Liver (tissue), 8 donors: ENCODE measurements at regions not wholly inside any gene's neighbourhood (a gene's known extent, or its start where the extent isn't known, plus 50 kb on each side); places are given as distances from the start of the nearest gene placed in this dataset.

Experiments
- DNase-seq: peaks from one replicate; pipeline ENCODE4 v3.0.0-alpha.2; 2017; ENCODE audit warnings: low spot score
- H3K27ac ChIP-seq, 2 donors: one replicate each; pipeline ENCODE4 v1.7.0; 2013; ENCODE audit warnings: inconsistent platforms in 2 of 2, low read length in 2 of 2, control low read depth in 1 of 2, low read depth in 1 of 2, mild to moderate bottlenecking in 1 of 2
- H3K27me3 ChIP-seq, 4 donors: one replicate each; pipeline versions ENCODE4 v1.6.1 to v1.7.0; 2013; ENCODE audit warnings: low read length in 3 of 4, inconsistent platforms in 1 of 4, mild to moderate bottlenecking in 1 of 4, moderate library complexity in 1 of 4; ENCODE audit not compliant: control insufficient read depth in 4 of 4, insufficient read depth in 4 of 4
- H3K36me3 ChIP-seq, 4 donors: one replicate each; pipeline versions ENCODE4 v1.6.1 to v1.7.0; 2013; ENCODE audit warnings: low read length in 3 of 4, mild to moderate bottlenecking in 3 of 4, low read depth in 1 of 4, moderate library complexity in 1 of 4; ENCODE audit not compliant: control insufficient read depth in 4 of 4, insufficient read depth in 3 of 4
- H3K4me1 ChIP-seq, 4 donors: one replicate each; pipeline versions ENCODE4 v1.6.1 to v1.7.0; 2013; ENCODE audit warnings: low read length in 3 of 4, mild to moderate bottlenecking in 3 of 4, moderate library complexity in 1 of 4; ENCODE audit not compliant: control insufficient read depth in 4 of 4, insufficient read depth in 4 of 4
- H3K4me3 ChIP-seq, 3 donors: one replicate each; pipeline versions ENCODE4 v1.6.1 to v1.7.0; 2013; ENCODE audit warnings: low read length in 3 of 3, control low read depth in 1 of 3, low read depth in 1 of 3, mild to moderate bottlenecking in 1 of 3
- H3K9ac ChIP-seq, 2 donors: one replicate each; pipeline ENCODE4 v1.7.0; 2013; ENCODE audit warnings: low read length in 2 of 2, mild to moderate bottlenecking in 2 of 2, moderate library complexity in 2 of 2, control low read depth in 1 of 2, low read depth in 1 of 2
- H3K9me3 ChIP-seq, 4 donors: one replicate each; pipeline versions ENCODE4 v1.6.1 to v1.7.0; 2013; ENCODE audit warnings: low read length in 3 of 4; ENCODE audit not compliant: control insufficient read depth in 4 of 4
- ATF3 ChIP-seq: IDR thresholded peaks from 2 replicates; pipeline ENCODE4 v1.6.1; 2016; ENCODE audit warnings: antibody characterized with exemption
- CTCF ChIP-seq: fragments of 150-350 bp; IDR thresholded peaks from 2 replicates; pipeline ENCODE4 v1.5.1; 2017; ENCODE audit warnings: improper control_type of control experiment, low read depth, low read length; ENCODE audit not compliant: missing input control
- EGR1 ChIP-seq, 2 donors: IDR thresholded peaks; 2 replicates each; pipeline ENCODE4 v1.6.1; 2016 to 2018; ENCODE audit warnings: antibody characterized with exemption in 2 of 2, low read depth in 2 of 2
- FOXA1 ChIP-seq: IDR thresholded peaks from 2 replicates; pipeline ENCODE4 v1.6.1; 2016; ENCODE audit warnings: antibody characterized with exemption
- FOXA2 ChIP-seq: IDR thresholded peaks from 2 replicates; pipeline ENCODE4 v1.6.1; 2016; ENCODE audit warnings: antibody characterized with exemption
- GABPA ChIP-seq, 2 donors: IDR thresholded peaks in 1 of 2; conservative IDR thresholded peaks in 1 of 2; 2 replicates each; pipeline ENCODE4 v1.6.1; 2016; ENCODE audit warnings: antibody characterized with exemption in 2 of 2, mild to moderate bottlenecking in 1 of 2, moderate library complexity in 1 of 2
- HNF4A ChIP-seq, 2 donors: conservative IDR thresholded peaks; 2 replicates each; pipeline ENCODE4 v1.6.1; 2016; ENCODE audit warnings: antibody characterized with exemption in 2 of 2, mild to moderate bottlenecking in 2 of 2
- HNF4G ChIP-seq: IDR thresholded peaks from 2 replicates; pipeline ENCODE4 v1.6.1; 2016; ENCODE audit warnings: antibody characterized with exemption
- JUND ChIP-seq, 2 donors: IDR thresholded peaks; 2 replicates each; pipeline ENCODE4 v1.6.1; 2016; ENCODE audit warnings: antibody characterized with exemption in 2 of 2
- MAX ChIP-seq: IDR thresholded peaks from 2 replicates; pipeline ENCODE4 v1.6.1; 2016; ENCODE audit warnings: antibody characterized with exemption
- NR2F2 ChIP-seq: IDR thresholded peaks from 2 replicates; pipeline ENCODE4 v1.6.1; 2016; ENCODE audit warnings: antibody characterized with exemption
- RAD21 ChIP-seq, 2 donors: IDR thresholded peaks; 2 replicates each; pipeline ENCODE4 v1.6.1; 2016; ENCODE audit warnings: antibody characterized with exemption in 2 of 2, mild to moderate bottlenecking in 2 of 2
- RXRA ChIP-seq, 2 donors: IDR thresholded peaks; 2 replicates each; pipeline ENCODE4 v1.6.1; 2017 to 2018; ENCODE audit warnings: antibody characterized with exemption in 2 of 2, mild to moderate bottlenecking in 1 of 2
- SP1 ChIP-seq: IDR thresholded peaks from 2 replicates; pipeline ENCODE4 v1.6.1; 2018; ENCODE audit warnings: antibody characterized with exemption, mild to moderate bottlenecking
- TAF1 ChIP-seq: conservative IDR thresholded peaks from 2 replicates; pipeline ENCODE4 v1.6.1; 2016; ENCODE audit warnings: antibody characterized with exemption, mild to moderate bottlenecking
- YY1 ChIP-seq: IDR thresholded peaks from 2 replicates; pipeline ENCODE4 v1.6.1; 2016; ENCODE audit warnings: antibody characterized with exemption, mild to moderate bottlenecking
- whole genome bisulfite sequencing: extraction: QIAGEN DNeasy Blood & Tissue Kit; methylation state at CpG from one replicate; pipeline ENCODE4 v1.1.7; 2013; 5-methylcytosine and 5-hydroxymethylcytosine counted together
- TF ChIP-seq, protein P1 (sequence below): IDR thresholded peaks from 2 replicates; pipeline ENCODE4 v1.6.1; 2016; ENCODE audit warnings: antibody characterized with exemption, mild to moderate bottlenecking
- TF ChIP-seq, protein P2 (sequence below): IDR thresholded peaks from 2 replicates; pipeline ENCODE4 v1.6.1; 2016; ENCODE audit warnings: antibody characterized with exemption
- donor health status: healthy.
- donor health status: healthy.
- donor health status: healthy.
- donor health status: healthy.
- donor health status: healthy.

DNA sequence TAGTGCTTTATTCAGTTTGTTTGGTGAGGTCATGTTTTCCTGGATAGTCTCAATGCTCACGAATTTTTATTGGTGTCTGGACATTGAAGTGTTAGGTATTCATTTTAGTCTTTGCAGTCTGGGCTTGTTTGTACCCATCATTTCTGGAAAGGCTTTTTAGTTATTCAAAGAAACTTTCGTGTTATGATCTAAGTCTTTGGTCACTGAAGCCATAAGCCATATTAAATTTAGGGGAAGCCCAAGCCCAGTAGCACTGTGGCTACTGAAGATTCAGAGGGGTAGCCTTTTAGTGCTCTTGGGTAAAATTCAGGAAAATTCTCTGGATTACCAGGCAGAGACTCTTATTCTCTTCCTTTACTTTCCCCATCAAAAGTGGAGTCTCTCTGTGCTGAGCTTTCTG, 56.2 kb upstream of the PEX5L start:
- Histone ChIP-seq H3K4me3 (no peak overlapping the region), H3K27me3 (peaks cover 0 to 2% (median 0%) of the 10 kb centered on the region in 4 donors), H3K36me3 (no peaks in the 10 kb centered on the region), H3K4me1 (no peaks in the 10 kb centered on the region), H3K9ac (no peak overlapping the region), H3K9me3 (no peaks in the 10 kb centered on the region), H3K27ac (no peak overlapping the region)
- no peak for DNase-seq
- TF ChIP-seq RXRA (IDR thresholded peaks at IDR 0.05) (no peak), SP1 (no peak), RAD21 (IDR thresholded peaks at IDR 0.05) (no peak), GABPA (IDR thresholded peaks at IDR 0.05 in 1 of 2, conservative IDR thresholded peaks at IDR 0.05 in 1 of 2) (no peak), TAF1 (no peak), FOXA1 (no peak), MAX (no peak), JUND (IDR thresholded peaks at IDR 0.05) (no peak), FOXA2 (no peak), YY1 (no peak), EGR1 (IDR thresholded peaks at IDR 0.05; ENCODE audit: low read depth in 2 of 2) (no peak), CTCF (no peak), ATF3 (no peak), HNF4G (no peak)
- TF ChIP-seq, protein P1, sequence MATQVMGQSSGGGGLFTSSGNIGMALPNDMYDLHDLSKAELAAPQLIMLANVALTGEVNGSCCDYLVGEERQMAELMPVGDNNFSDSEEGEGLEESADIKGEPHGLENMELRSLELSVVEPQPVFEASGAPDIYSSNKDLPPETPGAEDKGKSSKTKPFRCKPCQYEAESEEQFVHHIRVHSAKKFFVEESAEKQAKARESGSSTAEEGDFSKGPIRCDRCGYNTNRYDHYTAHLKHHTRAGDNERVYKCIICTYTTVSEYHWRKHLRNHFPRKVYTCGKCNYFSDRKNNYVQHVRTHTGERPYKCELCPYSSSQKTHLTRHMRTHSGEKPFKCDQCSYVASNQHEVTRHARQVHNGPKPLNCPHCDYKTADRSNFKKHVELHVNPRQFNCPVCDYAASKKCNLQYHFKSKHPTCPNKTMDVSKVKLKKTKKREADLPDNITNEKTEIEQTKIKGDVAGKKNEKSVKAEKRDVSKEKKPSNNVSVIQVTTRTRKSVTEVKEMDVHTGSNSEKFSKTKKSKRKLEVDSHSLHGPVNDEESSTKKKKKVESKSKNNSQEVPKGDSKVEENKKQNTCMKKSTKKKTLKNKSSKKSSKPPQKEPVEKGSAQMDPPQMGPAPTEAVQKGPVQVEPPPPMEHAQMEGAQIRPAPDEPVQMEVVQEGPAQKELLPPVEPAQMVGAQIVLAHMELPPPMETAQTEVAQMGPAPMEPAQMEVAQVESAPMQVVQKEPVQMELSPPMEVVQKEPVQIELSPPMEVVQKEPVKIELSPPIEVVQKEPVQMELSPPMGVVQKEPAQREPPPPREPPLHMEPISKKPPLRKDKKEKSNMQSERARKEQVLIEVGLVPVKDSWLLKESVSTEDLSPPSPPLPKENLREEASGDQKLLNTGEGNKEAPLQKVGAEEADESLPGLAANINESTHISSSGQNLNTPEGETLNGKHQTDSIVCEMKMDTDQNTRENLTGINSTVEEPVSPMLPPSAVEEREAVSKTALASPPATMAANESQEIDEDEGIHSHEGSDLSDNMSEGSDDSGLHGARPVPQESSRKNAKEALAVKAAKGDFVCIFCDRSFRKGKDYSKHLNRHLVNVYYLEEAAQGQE: no peak
- 38% methylated on average over 2 of the region's 2 CpGs for WGBS

DNA sequence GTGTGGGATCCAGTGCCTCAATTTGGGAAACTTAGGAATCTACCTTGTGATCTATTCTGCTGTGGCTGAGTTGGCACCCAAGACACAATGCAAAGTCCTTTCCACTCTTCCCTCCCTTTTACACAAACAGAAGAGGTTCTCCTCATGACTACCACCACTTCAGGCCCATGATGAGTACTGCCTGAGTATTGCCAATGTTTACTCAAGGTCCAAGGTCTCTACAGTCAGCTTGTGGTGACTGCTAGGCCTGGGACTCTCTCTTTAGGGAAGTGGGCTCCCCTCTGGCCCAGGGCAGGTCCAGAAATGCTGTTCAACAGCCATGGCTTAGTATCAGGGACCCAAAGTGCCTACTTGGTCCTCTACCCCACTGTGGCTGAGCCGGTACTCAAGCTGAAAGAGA, 56.8 kb upstream of the PEX5L start:
- Histone ChIP-seq H3K4me3 (no peak overlapping the region), H3K27me3 (peaks cover 0 to 2% (median 0%) of the 10 kb centered on the region in 4 donors), H3K27ac (no peak overlapping the region), H3K4me1 (no peaks in the 10 kb centered on the region), H3K36me3 (no peaks in the 10 kb centered on the region), H3K9ac (no peak overlapping the region), H3K9me3 (no peaks in the 10 kb centered on the region)
- WGBS: 86% methylated on average over 1 of the region's 1 CpG
- no peak for DNase-seq
- TF ChIP-seq FOXA2 (no peak), ATF3 (no peak), TAF1 (no peak), RAD21 (IDR thresholded peaks at IDR 0.05) (no peak), EGR1 (IDR thresholded peaks at IDR 0.05; ENCODE audit: low read depth in 2 of 2) (no peak), SP1 (no peak), RXRA (IDR thresholded peaks at IDR 0.05) (no peak), NR2F2 (no peak), CTCF (no peak), GABPA (IDR thresholded peaks at IDR 0.05 in 1 of 2, conservative IDR thresholded peaks at IDR 0.05 in 1 of 2) (no peak), HNF4A (conservative IDR thresholded peaks at IDR 0.05) (no peak)
- TF ChIP-seq, protein P1: no peak
- TF ChIP-seq, protein P2, sequence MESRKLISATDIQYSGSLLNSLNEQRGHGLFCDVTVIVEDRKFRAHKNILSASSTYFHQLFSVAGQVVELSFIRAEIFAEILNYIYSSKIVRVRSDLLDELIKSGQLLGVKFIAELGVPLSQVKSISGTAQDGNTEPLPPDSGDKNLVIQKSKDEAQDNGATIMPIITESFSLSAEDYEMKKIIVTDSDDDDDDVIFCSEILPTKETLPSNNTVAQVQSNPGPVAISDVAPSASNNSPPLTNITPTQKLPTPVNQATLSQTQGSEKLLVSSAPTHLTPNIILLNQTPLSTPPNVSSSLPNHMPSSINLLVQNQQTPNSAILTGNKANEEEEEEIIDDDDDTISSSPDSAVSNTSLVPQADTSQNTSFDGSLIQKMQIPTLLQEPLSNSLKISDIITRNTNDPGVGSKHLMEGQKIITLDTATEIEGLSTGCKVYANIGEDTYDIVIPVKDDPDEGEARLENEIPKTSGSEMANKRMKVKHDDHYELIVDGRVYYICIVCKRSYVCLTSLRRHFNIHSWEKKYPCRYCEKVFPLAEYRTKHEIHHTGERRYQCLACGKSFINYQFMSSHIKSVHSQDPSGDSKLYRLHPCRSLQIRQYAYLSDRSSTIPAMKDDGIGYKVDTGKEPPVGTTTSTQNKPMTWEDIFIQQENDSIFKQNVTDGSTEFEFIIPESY: no peak
